ENCODE measurements at regions not wholly inside any gene's neighbourhood (a gene's known extent, or its start where the extent isn't known, plus 50 kb on each side); places are given as distances from the start of the nearest gene placed in this dataset.

DNA sequence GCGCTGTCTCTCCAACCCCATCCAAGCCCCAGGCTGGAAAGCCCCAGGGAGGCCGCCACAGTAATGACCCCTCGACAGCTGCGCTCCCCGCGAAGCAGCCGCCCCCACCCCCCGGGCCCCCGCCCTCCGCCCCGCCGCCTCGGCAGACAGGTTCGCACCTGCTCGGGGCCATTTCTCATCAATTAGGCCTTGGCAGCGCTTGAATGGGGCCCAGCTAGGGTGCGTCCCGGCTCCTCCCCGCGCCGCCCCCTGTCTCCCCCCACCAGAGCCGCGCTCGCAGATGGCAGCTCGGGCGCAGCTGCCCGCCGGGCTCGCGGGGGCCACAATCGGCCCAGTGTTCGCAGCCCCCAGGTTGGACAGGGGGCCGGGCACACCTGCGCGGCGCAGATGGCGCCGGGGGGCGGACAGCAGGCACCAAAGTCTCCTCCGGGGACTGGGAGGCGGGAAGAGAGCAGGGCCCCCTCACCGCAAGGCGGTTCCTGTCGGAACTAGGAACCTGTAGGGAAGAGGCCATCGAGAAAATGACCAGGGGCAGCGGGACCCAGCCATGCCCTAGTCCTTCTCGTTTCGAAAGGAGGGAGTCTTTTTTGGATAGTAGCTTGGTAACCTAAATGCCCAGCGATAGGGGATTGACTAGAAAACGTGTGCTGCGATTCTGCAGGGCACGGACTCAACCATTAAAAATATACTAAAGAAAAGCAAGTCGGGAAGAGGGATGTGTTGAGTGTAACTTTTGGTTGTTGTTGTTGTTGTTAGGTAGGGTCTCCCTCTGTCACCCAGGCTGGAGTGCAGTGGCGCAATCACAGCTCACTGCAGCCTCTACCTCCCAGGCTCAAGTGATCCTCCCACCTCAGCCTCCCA lies 83.2 kb upstream of the EYA2 start:
- TF ChIP-seq, protein P1, sequence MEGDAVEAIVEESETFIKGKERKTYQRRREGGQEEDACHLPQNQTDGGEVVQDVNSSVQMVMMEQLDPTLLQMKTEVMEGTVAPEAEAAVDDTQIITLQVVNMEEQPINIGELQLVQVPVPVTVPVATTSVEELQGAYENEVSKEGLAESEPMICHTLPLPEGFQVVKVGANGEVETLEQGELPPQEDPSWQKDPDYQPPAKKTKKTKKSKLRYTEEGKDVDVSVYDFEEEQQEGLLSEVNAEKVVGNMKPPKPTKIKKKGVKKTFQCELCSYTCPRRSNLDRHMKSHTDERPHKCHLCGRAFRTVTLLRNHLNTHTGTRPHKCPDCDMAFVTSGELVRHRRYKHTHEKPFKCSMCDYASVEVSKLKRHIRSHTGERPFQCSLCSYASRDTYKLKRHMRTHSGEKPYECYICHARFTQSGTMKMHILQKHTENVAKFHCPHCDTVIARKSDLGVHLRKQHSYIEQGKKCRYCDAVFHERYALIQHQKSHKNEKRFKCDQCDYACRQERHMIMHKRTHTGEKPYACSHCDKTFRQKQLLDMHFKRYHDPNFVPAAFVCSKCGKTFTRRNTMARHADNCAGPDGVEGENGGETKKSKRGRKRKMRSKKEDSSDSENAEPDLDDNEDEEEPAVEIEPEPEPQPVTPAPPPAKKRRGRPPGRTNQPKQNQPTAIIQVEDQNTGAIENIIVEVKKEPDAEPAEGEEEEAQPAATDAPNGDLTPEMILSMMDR (conservative IDR thresholded peaks at IDR 0.05; ENCODE audit: low read depth, low read length), result no peak
- DNase-seq (ENCODE audit: low read depth), result no peak
- H3K4me3 ChIP-seq (ENCODE audit: low read depth, low read length), result no peak overlapping the region

DNA sequence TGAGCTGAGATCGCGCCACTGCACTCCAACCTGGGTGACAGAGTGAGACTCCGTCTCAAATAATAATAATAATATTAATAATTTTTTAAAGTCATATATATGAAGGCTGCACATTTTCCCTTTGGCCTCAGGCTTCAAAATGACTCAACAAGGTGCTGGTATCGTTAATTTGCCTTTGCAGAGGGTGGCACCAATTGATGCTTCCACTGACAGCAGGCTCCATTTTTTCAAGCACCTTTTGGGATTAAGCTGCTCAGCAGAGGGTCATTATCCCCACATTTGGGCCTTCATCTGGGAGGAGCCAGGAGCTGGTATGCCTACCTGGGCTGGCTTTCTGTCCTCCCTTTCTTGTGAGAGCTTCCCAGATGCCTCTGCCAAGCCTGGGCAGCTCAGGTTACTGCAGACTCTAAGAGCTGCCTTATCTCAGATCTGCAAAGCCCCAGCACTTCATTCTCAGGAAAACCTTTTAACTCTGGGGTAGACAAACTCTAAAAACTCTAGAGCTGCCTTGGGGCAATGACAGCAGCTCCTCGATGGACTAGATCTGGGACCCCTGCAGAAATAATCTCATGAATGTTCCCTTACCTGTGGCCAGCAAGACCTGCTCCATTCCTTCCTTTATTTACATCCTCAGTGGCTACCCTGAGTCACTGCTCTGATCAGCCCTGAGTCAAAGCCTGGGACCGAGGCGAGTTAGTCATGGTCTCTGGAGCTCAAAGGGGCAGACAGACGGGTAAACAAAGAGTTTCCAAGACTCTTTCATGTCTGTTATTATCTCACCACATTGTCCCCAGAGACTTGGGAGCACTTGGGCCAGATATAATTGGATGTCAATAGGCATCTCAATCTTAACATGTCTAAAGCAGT lies 80.0 kb upstream of the EYA2 start:
- TF ChIP-seq, protein P1 (conservative IDR thresholded peaks at IDR 0.05; ENCODE audit: low read depth, low read length), result no peak
- DNase-seq (ENCODE audit: low read depth), result peak; percentile 73
- H3K4me3 ChIP-seq (ENCODE audit: low read depth, low read length), result no peak overlapping the region

DNA sequence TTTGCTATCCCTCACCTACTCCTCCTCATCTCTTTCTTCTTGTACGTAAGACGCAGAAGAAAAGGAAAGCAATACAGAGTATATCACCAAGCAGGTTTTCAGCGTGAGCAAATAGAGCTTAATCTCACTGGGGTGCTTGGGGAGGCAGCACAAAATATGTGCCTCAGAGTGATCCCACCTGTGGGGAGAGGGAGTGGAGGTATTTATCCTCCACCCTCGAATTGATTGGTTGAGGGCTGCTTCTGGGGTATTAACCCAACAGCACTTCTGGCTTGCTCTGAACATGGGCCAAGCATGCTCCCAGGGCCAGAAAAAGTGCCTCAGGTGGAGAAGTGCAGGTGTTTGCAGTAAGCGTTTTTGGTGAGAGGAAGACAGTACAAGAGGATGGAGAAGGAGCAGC lies 78.5 kb upstream of the EYA2 start:
- no peak for DNase-seq (ENCODE audit: low read depth)
- H3K4me3 ChIP-seq (ENCODE audit: low read depth, low read length), result no peak overlapping the region
- TF ChIP-seq, protein P1 (conservative IDR thresholded peaks at IDR 0.05; ENCODE audit: low read depth, low read length), result no peak

GRCh38 chr20:46816886-46817638 lies 77.6 kb upstream of the EYA2 start:
- TF ChIP-seq, protein P1 (conservative IDR thresholded peaks at IDR 0.05; ENCODE audit: low read depth, low read length), result no peak
- no peak overlapping the region for H3K4me3 ChIP-seq (ENCODE audit: low read depth, low read length)
- DNase-seq (ENCODE audit: low read depth), result no peak

DNA sequence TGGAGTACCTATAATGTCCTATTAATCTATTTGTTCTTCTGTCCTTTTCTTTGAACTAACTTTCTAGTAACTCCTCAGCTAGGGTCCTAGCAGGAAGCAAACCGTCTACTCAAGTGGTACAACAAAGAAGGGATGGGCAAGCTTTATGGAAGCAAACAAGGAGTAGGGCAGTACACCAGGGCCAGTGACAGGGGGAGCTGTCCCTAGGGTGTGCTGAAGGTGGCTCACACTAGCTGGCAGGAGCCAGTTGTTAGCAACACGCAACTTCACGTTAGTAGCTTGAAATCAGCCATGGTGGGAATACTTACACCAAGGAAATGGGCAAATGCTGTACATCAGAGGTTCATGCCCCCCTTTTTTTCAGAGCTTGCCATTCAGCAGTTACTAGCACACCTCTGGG lies 74.0 kb upstream of the EYA2 start:
- TF ChIP-seq, protein P1 (conservative IDR thresholded peaks at IDR 0.05; ENCODE audit: low read depth, low read length), result peak; percentile 41
- DNase-seq (ENCODE audit: low read depth), result peak; percentile 14
- H3K4me3 ChIP-seq (ENCODE audit: low read depth, low read length), result no peak overlapping the region

DNA sequence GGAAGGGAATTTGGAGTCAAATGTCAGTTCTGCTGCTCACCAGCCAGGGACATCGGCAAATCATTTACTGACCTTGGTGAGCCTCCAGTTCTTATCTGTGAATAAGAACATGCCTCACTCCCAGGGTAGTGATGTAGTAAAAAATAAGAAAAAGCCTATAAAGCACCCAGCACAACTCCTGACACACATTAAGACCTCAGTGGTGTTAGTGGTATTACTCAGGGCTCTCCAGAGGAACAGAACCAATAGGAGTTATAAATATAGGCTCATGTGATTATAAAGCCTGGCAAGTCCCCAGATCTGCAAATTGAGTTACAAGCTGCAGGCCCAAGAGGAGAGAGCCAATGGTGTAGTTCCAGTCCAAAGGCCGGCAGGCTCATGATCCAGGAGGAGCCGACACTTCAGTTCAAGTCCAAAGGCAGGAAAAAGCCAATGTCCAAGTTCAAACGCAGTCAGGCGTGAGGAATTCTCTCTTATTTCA lies 71.3 kb upstream of the EYA2 start:
- H3K4me3 ChIP-seq (ENCODE audit: low read depth, low read length), result no peak overlapping the region
- peak; percentile 14 for DNase-seq (ENCODE audit: low read depth)
- TF ChIP-seq, protein P1 (conservative IDR thresholded peaks at IDR 0.05; ENCODE audit: low read depth, low read length), result no peak
